C4-2B (cell line): ENCODE measurements at regions not wholly inside any gene's neighbourhood (a gene's known extent, or its start where the extent isn't known, plus 50 kb on each side); places are given as distances from the start of the nearest gene placed in this dataset.

Experiments used
- H3K27ac ChIP-seq: fragments of 450-650 bp; 2 replicates; pipeline ENCODE4 v1.5.1; 2017
- CTCF ChIP-seq: fragments of 450-650 bp; conservative IDR thresholded peaks from 2 replicates; pipeline ENCODE4 v1.5.1; 2017; ENCODE audit warnings: mild to moderate bottlenecking
- ZFX ChIP-seq: fragments of 450-650 bp; IDR thresholded peaks from 2 replicates; pipeline ENCODE4 v1.6.1; 2017

DNA sequence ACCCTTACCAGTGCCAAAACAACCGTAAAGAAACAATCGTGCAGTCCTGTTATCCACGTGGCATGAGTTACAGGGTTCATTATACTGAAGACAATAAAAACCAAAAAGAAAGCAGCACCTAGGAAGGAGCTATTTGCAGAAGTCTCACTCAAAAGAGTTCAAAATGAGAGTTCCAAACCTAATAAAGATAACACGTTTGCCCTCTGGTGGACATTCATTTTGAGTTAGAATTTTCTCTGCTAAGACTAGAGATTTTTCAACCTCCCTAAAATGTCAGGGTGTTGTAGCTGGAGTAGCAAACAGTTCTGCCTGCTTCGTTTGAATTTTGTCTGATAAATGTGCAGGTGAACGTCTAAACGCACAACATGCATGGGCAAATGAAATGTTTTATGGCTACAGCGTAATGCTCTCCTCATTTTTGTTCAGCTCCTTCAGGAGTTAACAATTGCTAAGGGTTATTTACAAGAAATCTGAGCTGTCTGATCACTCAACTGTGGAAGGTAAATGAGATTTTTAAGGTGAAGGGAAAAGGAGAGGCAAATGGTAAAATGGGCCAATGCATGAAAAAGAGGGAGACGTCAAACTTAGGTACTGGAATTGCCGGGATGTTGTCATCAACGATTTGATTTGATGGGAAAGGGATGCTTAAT lies 1067.9 kb upstream of the EEF2KMT start:
- no peak overlapping the region for H3K27ac ChIP-seq
- TF ChIP-seq CTCF (peak; percentile 30), ZFX (no peak)

GRCh38 chr16:6160871-6161270 lies 1063.3 kb upstream of the EEF2KMT start:
- no peak for TF ChIP-seq CTCF
- TF ChIP-seq ZFX: no peak
- H3K27ac ChIP-seq: no peak overlapping the region

GRCh38 chr16:6160303-6160702 lies 1062.7 kb upstream of the EEF2KMT start:
- no peak overlapping the region for H3K27ac ChIP-seq
- no peak for TF ChIP-seq CTCF
- no peak for TF ChIP-seq ZFX

DNA sequence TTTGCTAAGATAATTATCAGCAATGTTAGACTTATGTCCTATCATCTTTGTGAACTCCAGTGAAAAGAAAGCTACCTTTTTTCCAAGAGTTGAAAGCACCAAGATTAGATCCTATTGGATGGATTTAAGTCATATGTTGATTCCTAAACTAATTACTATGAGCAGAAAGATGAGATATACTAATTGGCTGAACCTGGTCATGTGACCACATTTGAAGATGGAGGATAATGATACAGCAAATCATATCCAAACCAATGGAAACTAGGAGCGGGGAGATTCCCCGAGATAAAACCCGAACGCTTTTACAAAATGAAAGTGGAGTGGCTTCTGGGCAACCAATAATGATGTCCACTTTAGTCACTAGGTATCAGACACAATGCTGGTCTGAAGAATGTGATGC lies 1060.2 kb upstream of the EEF2KMT start:
- TF ChIP-seq ZFX: no peak
- no peak for TF ChIP-seq CTCF
- no peak overlapping the region for H3K27ac ChIP-seq

DNA sequence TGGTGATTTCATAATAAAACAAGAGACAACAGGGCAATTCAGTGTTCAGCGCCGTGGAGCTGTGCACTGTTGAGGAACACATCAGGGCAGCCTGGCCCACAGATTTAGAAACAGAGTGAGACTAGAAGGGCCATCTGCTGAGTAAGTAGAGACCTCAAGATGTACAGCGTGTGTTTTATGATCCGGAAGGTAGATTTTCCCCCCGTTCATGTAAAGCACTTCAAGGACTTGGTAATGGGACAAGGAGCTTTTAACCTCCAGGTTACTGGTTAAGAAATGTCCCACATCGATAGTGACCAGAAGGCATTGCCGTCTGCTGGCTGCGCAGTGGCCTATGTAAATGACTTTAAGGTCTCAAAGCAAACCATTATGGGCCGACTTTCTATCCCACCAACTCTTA lies 1057.7 kb upstream of the EEF2KMT start:
- no peak overlapping the region for H3K27ac ChIP-seq
- TF ChIP-seq CTCF (no peak), ZFX (no peak)

- no peak for TF ChIP-seq ZFX
- no peak for TF ChIP-seq CTCF
- no peak overlapping the region for H3K27ac ChIP-seq
Observed at GRCh38 chr16:6153901-6154300, 1056.3 kb upstream of the EEF2KMT start.

DNA sequence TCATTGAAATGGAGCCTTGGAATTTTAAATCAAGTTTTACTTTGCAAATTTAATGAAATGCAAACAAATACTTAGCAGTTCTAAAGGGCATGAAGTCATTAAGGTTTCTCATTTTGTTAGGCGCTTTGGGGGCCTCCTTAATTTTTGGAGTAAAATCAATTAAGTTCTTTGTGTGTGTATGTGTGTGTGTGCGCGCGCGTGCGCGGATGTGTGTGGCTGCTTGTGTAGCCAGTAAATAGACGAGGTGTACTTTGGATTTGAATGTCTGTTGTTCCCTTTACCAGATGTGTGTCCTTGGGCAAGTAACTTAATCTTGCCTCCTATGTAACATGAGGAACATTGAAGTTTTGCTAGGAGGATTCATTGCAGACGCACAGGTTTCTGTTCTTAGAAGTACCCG lies 1051.4 kb upstream of the EEF2KMT start:
- no peak overlapping the region for H3K27ac ChIP-seq
- TF ChIP-seq CTCF (no peak), ZFX (no peak)
